WI38 (cell line): ENCODE measurements at regions not wholly inside any gene's neighbourhood (a gene's known extent, or its start where the extent isn't known, plus 50 kb on each side); places are given as distances from the start of the nearest gene placed in this dataset.

ENCODE experiments used
- H3K4me3 ChIP-seq: 2 replicates; pipeline ENCODE4 v1.5.1; 2011; ENCODE audit warnings: low read depth, mild to moderate bottlenecking, control low read depth, low read length
- TF ChIP-seq, protein P1 (sequence below): IDR thresholded peaks from 2 replicates; pipeline ENCODE4 v1.5.1; 2012; ENCODE audit warnings: low read depth, mild to moderate bottlenecking, control low read depth, low read length

GRCh38 chr1:209037064-209037463 is 546.5 kb upstream of the CAMK1G start:
- TF ChIP-seq, protein P1, sequence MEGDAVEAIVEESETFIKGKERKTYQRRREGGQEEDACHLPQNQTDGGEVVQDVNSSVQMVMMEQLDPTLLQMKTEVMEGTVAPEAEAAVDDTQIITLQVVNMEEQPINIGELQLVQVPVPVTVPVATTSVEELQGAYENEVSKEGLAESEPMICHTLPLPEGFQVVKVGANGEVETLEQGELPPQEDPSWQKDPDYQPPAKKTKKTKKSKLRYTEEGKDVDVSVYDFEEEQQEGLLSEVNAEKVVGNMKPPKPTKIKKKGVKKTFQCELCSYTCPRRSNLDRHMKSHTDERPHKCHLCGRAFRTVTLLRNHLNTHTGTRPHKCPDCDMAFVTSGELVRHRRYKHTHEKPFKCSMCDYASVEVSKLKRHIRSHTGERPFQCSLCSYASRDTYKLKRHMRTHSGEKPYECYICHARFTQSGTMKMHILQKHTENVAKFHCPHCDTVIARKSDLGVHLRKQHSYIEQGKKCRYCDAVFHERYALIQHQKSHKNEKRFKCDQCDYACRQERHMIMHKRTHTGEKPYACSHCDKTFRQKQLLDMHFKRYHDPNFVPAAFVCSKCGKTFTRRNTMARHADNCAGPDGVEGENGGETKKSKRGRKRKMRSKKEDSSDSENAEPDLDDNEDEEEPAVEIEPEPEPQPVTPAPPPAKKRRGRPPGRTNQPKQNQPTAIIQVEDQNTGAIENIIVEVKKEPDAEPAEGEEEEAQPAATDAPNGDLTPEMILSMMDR: no peak
- no peak overlapping the region for H3K4me3 ChIP-seq

DNA sequence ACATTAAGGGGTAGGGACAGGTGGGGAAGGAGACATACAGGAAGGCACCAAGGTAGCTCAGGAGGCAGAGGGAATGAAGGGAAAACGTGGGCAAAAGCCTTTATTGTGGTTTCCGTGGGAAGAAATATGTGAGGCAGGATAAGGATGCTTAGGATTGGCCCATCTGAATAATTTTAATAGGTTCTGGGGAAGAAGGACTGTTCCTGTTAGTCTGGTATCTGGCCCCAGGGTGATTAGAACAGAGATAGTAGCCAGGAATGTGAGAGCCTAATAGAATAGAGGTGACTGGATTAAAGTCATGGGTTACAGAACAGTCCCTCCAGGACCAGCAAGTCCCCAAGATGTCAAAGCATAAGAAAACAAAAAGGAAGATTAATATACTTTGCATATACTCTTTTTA is 545.2 kb upstream of the CAMK1G start:
- TF ChIP-seq, protein P1: no peak
- H3K4me3 ChIP-seq: no peak overlapping the region

DNA sequence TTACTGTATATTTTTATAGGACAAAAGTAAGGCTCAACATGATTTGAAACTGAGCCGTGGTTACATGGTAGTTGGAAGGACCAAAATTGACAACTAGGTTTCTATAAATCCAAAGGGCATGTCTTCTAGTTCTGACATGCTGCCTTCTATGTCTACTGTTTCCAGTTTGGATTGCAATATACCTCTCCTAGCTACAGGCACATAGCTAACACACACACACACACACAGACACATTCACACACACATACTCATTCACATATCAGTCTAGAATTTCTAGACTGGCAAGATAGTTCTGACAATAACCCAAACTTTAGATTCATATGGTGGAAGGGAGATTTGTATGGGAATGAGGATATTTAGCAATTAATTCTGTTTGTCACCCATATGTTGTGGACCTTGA is 544.8 kb upstream of the CAMK1G start:
- no peak overlapping the region for H3K4me3 ChIP-seq
- TF ChIP-seq, protein P1: no peak

GRCh38 chr1:209040351-209040750 is 543.2 kb upstream of the CAMK1G start:
- TF ChIP-seq, protein P1: no peak
- no peak overlapping the region for H3K4me3 ChIP-seq

DNA sequence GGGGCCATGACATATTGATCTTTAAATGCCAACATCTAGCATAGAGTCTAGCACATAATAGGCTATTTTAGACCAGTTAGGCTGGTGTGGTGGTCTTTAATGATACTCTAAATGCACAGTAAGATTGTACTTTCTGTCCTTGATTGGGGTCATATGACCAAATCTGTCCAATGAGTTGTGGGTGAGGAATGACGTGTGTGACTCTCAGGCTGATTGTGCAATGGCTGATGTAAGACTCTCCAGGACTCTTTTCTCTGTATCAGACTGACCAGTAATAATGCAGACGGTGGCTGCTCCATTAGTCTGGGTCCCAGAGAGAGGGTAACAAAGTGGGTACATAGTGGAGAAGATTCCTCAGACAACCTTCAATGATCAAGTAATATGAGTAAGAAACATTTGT is 541.6 kb upstream of the CAMK1G start:
- TF ChIP-seq, protein P1: no peak
- H3K4me3 ChIP-seq: no peak overlapping the region

DNA sequence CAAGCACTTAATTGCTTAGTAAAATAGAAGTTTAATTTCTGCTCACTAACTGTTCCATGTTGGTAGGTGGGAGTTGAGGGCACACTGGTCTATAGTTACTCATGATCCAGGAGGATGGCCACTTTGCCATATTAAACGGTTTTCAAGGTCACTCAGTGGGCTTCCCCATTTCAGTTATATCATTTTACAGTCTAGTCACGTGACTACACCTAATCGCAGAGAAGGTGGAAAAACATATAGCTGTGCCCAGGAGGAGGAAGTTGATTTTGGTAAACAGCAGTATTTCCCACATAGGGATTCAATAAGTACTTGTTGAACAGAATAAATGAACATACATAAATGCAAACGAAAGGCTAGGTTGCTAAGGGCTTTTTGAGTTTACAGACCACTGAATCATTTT is 541.1 kb upstream of the CAMK1G start:
- TF ChIP-seq, protein P1: no peak
- no peak overlapping the region for H3K4me3 ChIP-seq

- H3K4me3 ChIP-seq: no peak overlapping the region
- TF ChIP-seq, protein P1: no peak
Measured at GRCh38 chr1:209045331-209046057, 538.0 kb upstream of the CAMK1G start.
